GM12865 (cell line): ENCODE measurements at regions not wholly inside any gene's neighbourhood (a gene's known extent, or its start where the extent isn't known, plus 50 kb on each side); places are given as distances from the start of the nearest gene placed in this dataset.

Source experiments
- DNase-seq: peaks from one replicate; pipeline ENCODE4 v3.0.0; 2010; ENCODE audit warnings: low read depth
- H3K4me3 ChIP-seq: 2 replicates; pipeline ENCODE4 v1.5.1; 2011; ENCODE audit warnings: mild to moderate bottlenecking, low read depth, low read length, control low read depth
- CTCF ChIP-seq: IDR thresholded peaks from 2 replicates; pipeline ENCODE4 v1.5.1; 2011; ENCODE audit warnings: low read length, control low read depth, low read depth, inconsistent platforms; ENCODE audit not compliant: insufficient read depth; ENCODE audit errors: missing control alignments

DNA sequence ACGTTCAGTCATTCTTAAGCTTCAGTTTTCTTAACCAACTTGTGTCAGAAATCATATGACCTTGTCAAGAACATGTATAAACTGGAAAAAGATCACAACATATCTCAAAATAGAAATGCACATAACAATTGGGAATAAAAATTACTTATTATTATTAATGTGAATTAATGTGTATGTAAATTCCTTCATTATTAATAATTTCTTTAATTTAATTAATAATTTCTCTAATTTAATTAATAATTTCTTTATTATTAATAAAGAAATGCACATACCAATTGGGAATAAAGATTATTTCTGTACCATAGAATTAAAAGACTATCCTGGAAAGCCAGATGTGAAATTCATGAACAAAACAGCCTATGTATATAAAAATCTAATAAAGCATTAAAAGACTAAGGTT, 718.5 kb upstream of the PCDH7 start:
- no peak for DNase-seq

GRCh38 chr4:30002341-30002740, 717.8 kb upstream of the PCDH7 start:
- H3K4me3 ChIP-seq = no peak overlapping the region
- no peak for TF ChIP-seq CTCF
- no peak for DNase-seq

More for the DNA sequence above, 718.5 kb upstream of the PCDH7 start:
- no peak for TF ChIP-seq CTCF
- H3K4me3 ChIP-seq = no peak overlapping the region

- DNase-seq = no peak
- no peak overlapping the region for H3K4me3 ChIP-seq
- no peak for TF ChIP-seq CTCF
Measured at GRCh38 chr4:30005995-30006394, 714.2 kb upstream of the PCDH7 start.

DNA sequence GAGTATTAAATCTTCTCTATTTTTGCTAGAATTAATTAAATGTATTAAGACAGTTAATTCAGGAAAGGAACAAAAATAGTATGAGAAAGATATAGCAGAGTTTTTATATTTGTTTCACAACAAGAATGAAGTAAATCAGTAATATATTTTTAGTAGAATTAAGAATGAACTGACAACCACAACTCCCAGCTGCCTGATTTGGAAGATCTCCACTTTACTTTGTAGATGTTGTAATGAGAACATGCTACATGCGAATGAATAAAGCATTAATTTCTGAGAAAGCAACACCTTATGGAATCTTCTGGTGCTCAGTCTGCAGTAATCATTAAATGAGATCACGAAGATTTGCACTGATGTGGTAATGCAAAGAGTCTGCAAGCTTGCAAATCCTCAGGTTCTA, 695.6 kb upstream of the PCDH7 start:
- no peak for DNase-seq
- H3K4me3 ChIP-seq = no peak overlapping the region
- no peak for TF ChIP-seq CTCF

DNA sequence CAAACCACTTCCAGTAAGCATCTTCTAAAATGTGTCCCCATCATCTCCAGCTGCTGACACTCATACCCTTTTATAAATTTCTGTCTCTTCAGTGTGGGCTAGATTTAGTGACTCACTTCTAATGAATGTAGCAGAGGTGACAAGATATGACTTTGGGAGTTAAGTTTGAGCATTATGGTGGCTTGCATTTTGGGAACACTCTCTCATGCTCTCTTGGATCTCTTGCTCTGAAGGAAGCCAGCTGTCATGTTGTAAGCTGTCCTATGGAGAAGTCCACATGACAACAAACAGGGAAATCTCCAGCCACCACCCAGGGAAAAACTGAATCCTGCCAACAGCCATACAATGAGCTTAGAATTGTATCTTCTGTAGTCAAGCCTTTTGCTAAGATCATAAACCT, 691.3 kb upstream of the PCDH7 start:
- no peak overlapping the region for H3K4me3 ChIP-seq
- no peak for TF ChIP-seq CTCF
- no peak for DNase-seq

- DNase-seq = no peak
- no peak for TF ChIP-seq CTCF
Measured at GRCh38 chr4:30056016-30056766, 664.0 kb upstream of the PCDH7 start.

DNA sequence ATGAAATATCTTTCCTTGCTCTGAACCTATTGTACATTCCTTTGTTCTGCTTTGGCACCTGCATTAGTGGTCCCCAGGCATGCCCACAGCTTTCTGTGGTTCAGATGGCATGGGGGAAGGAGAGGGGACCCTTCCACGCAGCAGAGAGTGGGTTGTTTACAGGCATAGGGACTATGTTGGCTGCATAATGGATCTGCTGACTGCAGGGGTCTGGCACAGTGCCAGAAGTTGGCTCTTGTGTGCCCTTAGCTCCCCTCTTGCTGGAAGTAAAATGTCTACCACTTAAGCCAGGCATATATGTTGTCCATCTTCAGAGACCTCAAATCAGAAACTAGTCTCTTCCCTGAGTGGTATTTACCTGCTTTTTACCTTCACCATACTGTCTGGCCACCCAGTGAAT, 651.9 kb upstream of the PCDH7 start:
- peak; percentile 0 for DNase-seq

More at GRCh38 chr4:30056016-30056766, 664.0 kb upstream of the PCDH7 start:
- H3K4me3 ChIP-seq = no peak overlapping the region

More for the DNA sequence above, 651.9 kb upstream of the PCDH7 start:
- no peak overlapping the region for H3K4me3 ChIP-seq
- no peak for TF ChIP-seq CTCF
